ENCODE measurements at regions not wholly inside any gene's neighbourhood (a gene's known extent, or its start where the extent isn't known, plus 50 kb on each side); places are given as distances from the start of the nearest gene placed in this dataset.
A peak's percentile ranks its signal among the peaks of the same experiment; 100 is the strongest.

- DNase-seq = no peak
These were observed 247.5 kb downstream of the MBNL1 start for GRCh38 chr3:152516216-152516615.

GRCh38 chr3:152517502-152517901 is 248.8 kb downstream of the MBNL1 start:
- no peak for DNase-seq

GRCh38 chr3:152518346-152518745 is 249.6 kb downstream of the MBNL1 start:
- no peak for DNase-seq

- no peak for DNase-seq
These were observed 250.6 kb downstream of the MBNL1 start for GRCh38 chr3:152519376-152519775.

- DNase-seq = no peak
These were observed 253.3 kb downstream of the MBNL1 start for GRCh38 chr3:152522036-152522435.

GRCh38 chr3:152524198-152525140 is 255.7 kb downstream of the MBNL1 start:
- peak in 9 of 51 donors; percentile 2 to 40 (median 16) for DNase-seq

GRCh38 chr3:152531717-152532116 is 263.0 kb downstream of the MBNL1 start:
- DNase-seq = no peak

- DNase-seq = no peak
These were observed 269.8 kb downstream of the MBNL1 start for GRCh38 chr3:152538518-152538917.

- DNase-seq = no peak
These were observed 270.5 kb downstream of the MBNL1 start for GRCh38 chr3:152539191-152539764.

- DNase-seq = no peak
These were observed 271.4 kb downstream of the MBNL1 start for GRCh38 chr3:152540120-152540519.

GRCh38 chr3:152547153-152547552 is 278.4 kb downstream of the MBNL1 start:
- no peak for DNase-seq

GRCh38 chr3:152549263-152549662 is 280.5 kb downstream of the MBNL1 start:
- no peak for DNase-seq

GRCh38 chr3:152550284-152550683 is 281.6 kb downstream of the MBNL1 start:
- no peak for DNase-seq

- DNase-seq = no peak
These were observed 280.0 kb upstream of the P2RY1 start for GRCh38 chr3:152554980-152555379.

- no peak for DNase-seq
These were observed 279.2 kb upstream of the P2RY1 start for GRCh38 chr3:152555666-152556291.

- DNase-seq = no peak
These were observed 278.1 kb upstream of the P2RY1 start for GRCh38 chr3:152556731-152557254.

- no peak for DNase-seq
These were observed 277.5 kb upstream of the P2RY1 start for GRCh38 chr3:152557302-152557999.

GRCh38 chr3:152558386-152558785 is 276.5 kb upstream of the P2RY1 start:
- DNase-seq = no peak

- no peak for DNase-seq
These were observed 275.7 kb upstream of the P2RY1 start for GRCh38 chr3:152559246-152559645.

GRCh38 chr3:152564459-152564858 is 270.5 kb upstream of the P2RY1 start:
- no peak for DNase-seq

GRCh38 chr3:152574461-152575079 is 260.4 kb upstream of the P2RY1 start:
- peak in 31 of 51 donors; percentile 1 to 57 (median 17) for DNase-seq
